GM20000 (cell line): ENCODE measurements at regions not wholly inside any gene's neighbourhood (a gene's known extent, or its start where the extent isn't known, plus 50 kb on each side); places are given as distances from the start of the nearest gene placed in this dataset.

Experiments used
- DNase-seq: peaks from one replicate; pipeline ENCODE4 v3.0.0; 2012; ENCODE audit warnings: low spot score
- TF ChIP-seq, protein P1 (sequence below): IDR thresholded peaks from 2 replicates; pipeline ENCODE4 v1.5.1; 2012; ENCODE audit warnings: mild to moderate bottlenecking, control low read depth; ENCODE audit errors: extremely low read depth, missing control alignments

- DNase-seq, result no peak
- TF ChIP-seq, protein P1, sequence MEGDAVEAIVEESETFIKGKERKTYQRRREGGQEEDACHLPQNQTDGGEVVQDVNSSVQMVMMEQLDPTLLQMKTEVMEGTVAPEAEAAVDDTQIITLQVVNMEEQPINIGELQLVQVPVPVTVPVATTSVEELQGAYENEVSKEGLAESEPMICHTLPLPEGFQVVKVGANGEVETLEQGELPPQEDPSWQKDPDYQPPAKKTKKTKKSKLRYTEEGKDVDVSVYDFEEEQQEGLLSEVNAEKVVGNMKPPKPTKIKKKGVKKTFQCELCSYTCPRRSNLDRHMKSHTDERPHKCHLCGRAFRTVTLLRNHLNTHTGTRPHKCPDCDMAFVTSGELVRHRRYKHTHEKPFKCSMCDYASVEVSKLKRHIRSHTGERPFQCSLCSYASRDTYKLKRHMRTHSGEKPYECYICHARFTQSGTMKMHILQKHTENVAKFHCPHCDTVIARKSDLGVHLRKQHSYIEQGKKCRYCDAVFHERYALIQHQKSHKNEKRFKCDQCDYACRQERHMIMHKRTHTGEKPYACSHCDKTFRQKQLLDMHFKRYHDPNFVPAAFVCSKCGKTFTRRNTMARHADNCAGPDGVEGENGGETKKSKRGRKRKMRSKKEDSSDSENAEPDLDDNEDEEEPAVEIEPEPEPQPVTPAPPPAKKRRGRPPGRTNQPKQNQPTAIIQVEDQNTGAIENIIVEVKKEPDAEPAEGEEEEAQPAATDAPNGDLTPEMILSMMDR, result no peak
These were observed 104.5 kb upstream of the NFIB start for GRCh38 chr9:14418301-14418940.

DNA sequence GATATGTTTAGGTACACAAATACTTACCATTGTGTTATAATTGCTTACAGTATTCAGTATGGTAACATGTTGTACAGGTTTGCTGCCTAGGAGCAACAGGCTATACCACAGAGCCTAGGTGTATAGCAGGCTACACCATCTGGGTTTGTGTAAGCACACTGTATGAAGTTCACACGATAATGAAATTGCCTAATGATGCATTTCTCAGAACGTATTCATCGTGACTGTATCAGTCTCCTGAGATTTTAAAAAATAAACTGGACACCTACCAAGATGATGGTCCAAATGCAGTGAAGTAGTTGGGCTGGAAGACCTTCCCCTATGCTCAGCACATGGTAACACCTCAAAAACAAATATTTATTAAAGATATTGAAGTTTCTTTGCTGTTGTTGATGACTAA is 103.3 kb upstream of the NFIB start:
- TF ChIP-seq, protein P1, result no peak
- DNase-seq, result no peak

- TF ChIP-seq, protein P1, result no peak
- no peak for DNase-seq
These were observed 102.0 kb upstream of the NFIB start for GRCh38 chr9:14415947-14416346.

DNA sequence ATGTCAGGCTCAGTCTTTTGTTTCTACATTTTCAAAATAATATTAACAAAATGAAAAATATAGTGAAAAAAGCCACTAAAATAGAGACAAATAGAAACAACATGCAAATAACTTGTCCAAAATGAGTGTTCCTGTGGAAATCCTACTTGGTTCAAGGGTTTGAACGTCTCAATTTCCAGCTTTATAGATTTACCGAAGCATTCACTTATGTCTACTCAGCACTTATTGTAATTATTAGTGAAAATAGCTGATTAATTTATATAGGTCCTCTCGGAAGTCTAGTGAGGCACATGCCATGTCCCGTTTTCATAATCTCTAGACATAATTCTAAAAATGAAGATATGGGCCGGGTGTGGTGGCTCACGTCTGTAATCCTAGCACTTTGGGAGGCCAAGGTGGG is 99.9 kb upstream of the NFIB start:
- TF ChIP-seq, protein P1, result no peak
- DNase-seq, result no peak

- no peak for DNase-seq
- TF ChIP-seq, protein P1, result no peak
These were observed 98.8 kb upstream of the NFIB start for GRCh38 chr9:14412775-14413174.

GRCh38 chr9:14406463-14406862 is 92.5 kb upstream of the NFIB start:
- TF ChIP-seq, protein P1, result no peak
- no peak for DNase-seq

DNA sequence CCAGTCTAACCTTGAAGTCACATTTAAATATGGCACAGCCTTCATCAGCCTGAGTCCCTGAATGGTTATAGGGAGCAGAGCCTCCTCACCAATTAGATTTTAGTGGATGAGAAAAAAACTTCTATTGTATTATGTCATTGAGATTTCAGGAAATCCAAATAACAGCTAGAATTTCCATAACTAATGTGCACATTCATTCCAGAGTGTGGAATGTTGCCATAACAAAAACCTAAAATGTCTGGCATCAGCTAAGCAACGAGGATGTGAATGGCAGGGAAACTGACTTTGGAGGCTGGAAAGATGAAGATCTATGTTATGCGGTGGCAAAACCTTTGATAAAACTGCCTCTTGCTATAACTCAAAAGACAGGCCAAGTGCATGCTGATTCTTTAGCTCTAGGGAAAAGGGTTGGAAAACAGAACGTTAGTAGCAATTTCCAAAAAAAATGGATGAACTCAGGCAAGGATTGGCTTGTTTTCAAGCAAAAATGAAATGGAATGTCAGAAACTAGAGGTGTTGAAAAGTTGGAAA is 91.3 kb upstream of the NFIB start:
- no peak for DNase-seq
- TF ChIP-seq, protein P1, result no peak
